Upper lobe of left lung (tissue), 6 donors: ENCODE measurements at regions not wholly inside any gene's neighbourhood (a gene's known extent, or its start where the extent isn't known, plus 50 kb on each side); places are given as distances from the start of the nearest gene placed in this dataset.

Source experiments
- ATAC-seq, 2 donors: fragments of 200-7000 bp; cut with Tn5 transposase; one replicate each; pipeline ENCODE4 v1.9.1; 2022; ENCODE audit warnings: mild to moderate bottlenecking in 2 of 2, moderate library complexity in 2 of 2; ENCODE audit not compliant: low FRiP score in 2 of 2
- DNase-seq, 2 donors: peaks; one replicate each; pipeline ENCODE4 v3.0.0-alpha.2; 2019 to 2020
- H3K27ac ChIP-seq, 4 donors: fragments of 200-600 bp; sonication (generic); one replicate each; pipeline ENCODE4 v1.5.1; 2016 to 2019
- H3K27me3 ChIP-seq, 4 donors: fragments of 200-600 bp; sonication (generic); one replicate each; pipeline ENCODE4 v1.5.1; 2017 to 2019
- H3K36me3 ChIP-seq, 4 donors: fragments of 200-600 bp; sonication (generic); one replicate each; pipeline ENCODE4 v1.5.1; 2016 to 2019
- H3K4me1 ChIP-seq, 4 donors: fragments of 200-600 bp; sonication (generic); one replicate each; pipeline ENCODE4 v1.5.1; 2018 to 2019
- H3K4me3 ChIP-seq, 4 donors: fragments of 200-600 bp; sonication (generic); one replicate each; pipeline ENCODE4 v1.5.1; 2017 to 2019; ENCODE audit warnings: mild to moderate bottlenecking in 2 of 4, moderate library complexity in 1 of 4
- H3K9me3 ChIP-seq, 4 donors: fragments of 200-600 bp; sonication (generic); one replicate each; pipeline ENCODE4 v1.5.1; 2018 to 2019
- CTCF ChIP-seq, 6 experiments: fragments of 450-650 bp in 4 of 6; fragments of 200-600 bp in 2 of 6; sonication (generic) in 2 of 6; IDR thresholded peaks; one replicate each; pipeline ENCODE4 v1.5.1; 2016 to 2019; ENCODE audit warnings: antibody characterized with exemption in 6 of 6
- EP300 ChIP-seq, 4 donors: sonication (generic); formaldehyde crosslinking; IDR thresholded peaks; one replicate each; pipeline ENCODE4 v1.5.1; 2017; ENCODE audit warnings: antibody characterized with exemption in 4 of 4, control low read depth in 2 of 4
- POLR2A ChIP-seq, 4 donors: fragments of 450-650 bp; IDR thresholded peaks; one replicate each; pipeline ENCODE4 v1.5.1; 2016 to 2017; ENCODE audit warnings: antibody characterized with exemption in 4 of 4, mild to moderate bottlenecking in 2 of 4
- POLR2AphosphoS5 ChIP-seq, 2 donors: sonication (generic); formaldehyde crosslinking; IDR thresholded peaks; one replicate each; pipeline ENCODE4 v1.5.1; 2017; ENCODE audit warnings: antibody characterized with exemption in 2 of 2
- WGBS, 2 donors: methylation state at CpG; one replicate each; pipeline ENCODE4 v1.1.5; 2017 to 2018; 5-methylcytosine and 5-hydroxymethylcytosine counted together
- donor health status: DM: no; HTN: no; CAD: no; lungs with moderate emphysema.
- donor health status: DM: no; HTN: yes; CAD: no; lungs with severe emphysema.

- H3K36me3 ChIP-seq: no peaks in the 10 kb centered on the region
- H3K27me3 ChIP-seq: no peaks in the 10 kb centered on the region
- H3K4me1 ChIP-seq: no peaks in the 10 kb centered on the region
- H3K4me3 ChIP-seq: no peak overlapping the region
- no peak for TF ChIP-seq CTCF (IDR thresholded peaks at IDR 0.05)
- no peak for TF ChIP-seq POLR2AphosphoS5 (IDR thresholded peaks at IDR 0.05)
- TF ChIP-seq POLR2A (IDR thresholded peaks at IDR 0.05): no peak
- no peak for TF ChIP-seq EP300 (IDR thresholded peaks at IDR 0.05)
- ATAC-seq (no peak), DNase-seq (no peak)
- WGBS, 2 donors: 92 to 96% methylated on average over 2 of the region's 2 CpGs
- H3K9me3 ChIP-seq: no peaks in the 10 kb centered on the region
- no peak overlapping the region for H3K27ac ChIP-seq
Observed at GRCh38 chr2:173806761-173807160, 158.4 kb downstream of the SP3 start.

GRCh38 chr2:173808718-173809117 is 156.5 kb downstream of the SP3 start:
- DNase-seq (no peak), ATAC-seq (no peak)
- TF ChIP-seq EP300 (IDR thresholded peaks at IDR 0.05) (no peak), CTCF (IDR thresholded peaks at IDR 0.05) (no peak), POLR2AphosphoS5 (IDR thresholded peaks at IDR 0.05) (no peak), POLR2A (IDR thresholded peaks at IDR 0.05) (no peak)
- Histone ChIP-seq H3K4me3 (no peak overlapping the region), H3K9me3 (no peaks in the 10 kb centered on the region), H3K27ac (no peak overlapping the region), H3K36me3 (no peaks in the 10 kb centered on the region), H3K4me1 (no peaks in the 10 kb centered on the region), H3K27me3 (no peaks in the 10 kb centered on the region)
- WGBS, 2 donors: 42 to 83% methylated on average over 2 of the region's 2 CpGs

- Histone ChIP-seq H3K9me3 (no peaks in the 10 kb centered on the region), H3K27ac (no peak overlapping the region), H3K27me3 (no peaks in the 10 kb centered on the region), H3K36me3 (no peaks in the 10 kb centered on the region), H3K4me1 (no peaks in the 10 kb centered on the region), H3K4me3 (no peak overlapping the region)
- TF ChIP-seq POLR2A (IDR thresholded peaks at IDR 0.05): no peak
- no peak for TF ChIP-seq POLR2AphosphoS5 (IDR thresholded peaks at IDR 0.05)
- no peak for TF ChIP-seq CTCF (IDR thresholded peaks at IDR 0.05)
- TF ChIP-seq EP300 (IDR thresholded peaks at IDR 0.05): no peak
- DNase-seq (no peak), ATAC-seq (no peak)
- WGBS, 2 donors: 100% methylated on average over 1 of the region's 1 CpG
Observed at GRCh38 chr2:173812321-173812720, 152.9 kb downstream of the SP3 start.

GRCh38 chr2:173814306-173814705 is 150.9 kb downstream of the SP3 start:
- ATAC-seq: no peak
- H3K9me3 ChIP-seq: no peaks in the 10 kb centered on the region
- no peaks in the 10 kb centered on the region for H3K36me3 ChIP-seq
- no peak overlapping the region for H3K4me3 ChIP-seq
- no peaks in the 10 kb centered on the region for H3K4me1 ChIP-seq
- no peak overlapping the region for H3K27ac ChIP-seq
- TF ChIP-seq POLR2AphosphoS5 (IDR thresholded peaks at IDR 0.05): no peak
- TF ChIP-seq EP300 (IDR thresholded peaks at IDR 0.05): no peak
- TF ChIP-seq POLR2A (IDR thresholded peaks at IDR 0.05): no peak
- WGBS, 2 donors: 73 to 93% methylated on average over 3 of the region's 3 CpGs
- no peak for DNase-seq
- no peaks in the 10 kb centered on the region for H3K27me3 ChIP-seq

GRCh38 chr2:173815772-173816171 is 149.4 kb downstream of the SP3 start:
- Histone ChIP-seq H3K27ac (no peak overlapping the region), H3K4me1 (no peaks in the 10 kb centered on the region), H3K4me3 (no peak overlapping the region), H3K27me3 (no peaks in the 10 kb centered on the region), H3K9me3 (no peaks in the 10 kb centered on the region), H3K36me3 (no peaks in the 10 kb centered on the region)
- ATAC-seq (no peak), DNase-seq (no peak)
- TF ChIP-seq EP300 (IDR thresholded peaks at IDR 0.05) (no peak), CTCF (IDR thresholded peaks at IDR 0.05) (no peak), POLR2AphosphoS5 (IDR thresholded peaks at IDR 0.05) (no peak), POLR2A (IDR thresholded peaks at IDR 0.05) (no peak)
- WGBS, 2 donors: 92 to 95% methylated on average over 5 of the region's 5 CpGs
